HEK293 (cell line): ENCODE measurements at regions not wholly inside any gene's neighbourhood (a gene's known extent, or its start where the extent isn't known, plus 50 kb on each side); places are given as distances from the start of the nearest gene placed in this dataset.

Source experiments
- CTCF ChIA-PET: fragments of 350-600 bp; formaldehyde crosslinking; extraction: SDS; loops from one replicate; lab custom pipeline; 2021; ENCODE audit warnings: antibody characterized with exemption; lab: Yijun Ruan, JAX
- POLR2A ChIA-PET: fragments of 300-600 bp; formaldehyde crosslinking; extraction: SDS; loops from one replicate; lab custom pipeline; 2020; ENCODE audit warnings: antibody characterized with exemption, inconsistent platforms; lab: Yijun Ruan, JAX
- H3K27ac ChIP-seq: fragments of 200-500 bp; sonication (Bioruptor generic); 2 replicates; pipeline ENCODE4 v1.5.1; 2014; ENCODE audit warnings: low read depth, low read length, control low read depth, inconsistent platforms; ENCODE audit errors: extremely low read depth
- H3K36me3 ChIP-seq, 2 experiments: fragments of 200-500 bp in 1 of 2; sonication (Bioruptor generic) in 1 of 2; 1 replicate in 1 of 2; 2 replicates in 1 of 2; pipeline ENCODE4 v1.5.1; 2014 to 2017; ENCODE audit warnings: inconsistent platforms in 2 of 2, low read length in 2 of 2; ENCODE audit not compliant: control insufficient read depth in 2 of 2, insufficient read depth in 1 of 2
- H3K4me1 ChIP-seq: fragments of 200-500 bp; sonication (Bioruptor generic); 2 replicates; pipeline ENCODE4 v1.5.1; 2014; ENCODE audit warnings: mild to moderate bottlenecking, low read length, inconsistent platforms; ENCODE audit not compliant: control insufficient read depth, insufficient read depth
- H3K4me3 ChIP-seq: 2 replicates; pipeline ENCODE4 v1.5.1; 2011; ENCODE audit warnings: low read depth, mild to moderate bottlenecking, control low read depth, low read length, moderate library complexity
- H3K9me3 ChIP-seq: fragments of 200-500 bp; sonication (Bioruptor generic); 2 replicates; pipeline ENCODE4 v1.5.1; 2014; ENCODE audit warnings: low read depth, low read length, inconsistent platforms; ENCODE audit not compliant: control insufficient read depth, insufficient read depth
- GLIS1 ChIP-seq: fragments of 450-650 bp; formaldehyde crosslinking; IDR thresholded peaks from 2 replicates; pipeline ENCODE4 v1.5.1; 2016; ENCODE audit warnings: missing biosample characterization, missing genetic modification characterization
- PBX3 ChIP-seq: sonication (generic); formaldehyde crosslinking; IDR thresholded peaks from 2 replicates; pipeline ENCODE4 v1.8.1; 2022; ENCODE audit warnings: mild to moderate bottlenecking, moderate library complexity, missing genetic modification reagents
- PRDM1 ChIP-seq: fragments of 450-650 bp; formaldehyde crosslinking; IDR thresholded peaks from 2 replicates; pipeline ENCODE4; 2016; ENCODE audit warnings: missing biosample characterization, missing genetic modification characterization
- RBAK ChIP-seq: fragments of 450-650 bp; formaldehyde crosslinking; IDR thresholded peaks from 2 replicates; pipeline ENCODE4 v1.5.1; 2016; ENCODE audit warnings: missing biosample characterization, missing genetic modification characterization
- SCRT1 ChIP-seq: fragments of 450-650 bp; formaldehyde crosslinking; IDR thresholded peaks from 2 replicates; pipeline ENCODE4 v1.5.1; 2016; ENCODE audit warnings: missing biosample characterization, missing genetic modification characterization, borderline replicate concordance
- SETDB1 ChIP-seq: IDR thresholded peaks from one replicate; pipeline ENCODE4 v1.6.1; 2017; ENCODE audit warnings: mild to moderate bottlenecking, low read length, moderate library complexity, mixed read lengths; ENCODE audit not compliant: insufficient read length
- ZEB2 ChIP-seq: fragments of 450-650 bp; formaldehyde crosslinking; IDR thresholded peaks from 2 replicates; pipeline ENCODE4 v1.5.1; 2016; ENCODE audit warnings: missing biosample characterization, missing genetic modification characterization
- ZIC2 ChIP-seq: fragments of 450-650 bp; formaldehyde crosslinking; IDR thresholded peaks from 2 replicates; pipeline ENCODE4 v1.5.1; 2016; ENCODE audit warnings: missing biosample characterization, missing genetic modification characterization
- ZNF140 ChIP-seq: fragments of 450-650 bp; formaldehyde crosslinking; IDR thresholded peaks from 2 replicates; pipeline ENCODE4 v1.5.1; 2016; ENCODE audit warnings: missing biosample characterization, missing genetic modification characterization
- ZNF19 ChIP-seq: fragments of 450-650 bp; formaldehyde crosslinking; IDR thresholded peaks from 2 replicates; pipeline ENCODE4; 2016; ENCODE audit warnings: missing biosample characterization, missing genetic modification characterization, low read depth
- ZNF223 ChIP-seq: fragments of 450-650 bp; formaldehyde crosslinking; IDR thresholded peaks from 2 replicates; pipeline ENCODE4 v1.5.1; 2016; ENCODE audit warnings: missing biosample characterization, missing genetic modification characterization
- ZNF394 ChIP-seq: fragments of 450-650 bp; formaldehyde crosslinking; IDR thresholded peaks from 2 replicates; pipeline ENCODE4 v1.5.1; 2016; ENCODE audit warnings: missing biosample characterization, missing genetic modification characterization, mild to moderate bottlenecking, moderate library complexity, borderline replicate concordance
- ZNF629 ChIP-seq: fragments of 450-650 bp; formaldehyde crosslinking; IDR thresholded peaks from 2 replicates; pipeline ENCODE4 v1.5.1; 2017; ENCODE audit warnings: missing biosample characterization, missing genetic modification characterization
- ZNF645 ChIP-seq: fragments of 450-650 bp; formaldehyde crosslinking; IDR thresholded peaks from 2 replicates; pipeline ENCODE4; 2016; ENCODE audit warnings: missing biosample characterization, missing genetic modification characterization
- TF ChIP-seq, protein P1 (sequence below): fragments of 450-650 bp; formaldehyde crosslinking; IDR thresholded peaks from 2 replicates; pipeline ENCODE4 v1.5.1; 2017; ENCODE audit warnings: missing biosample characterization, missing genetic modification characterization
- TF ChIP-seq, protein P2 (sequence below): fragments of 450-650 bp; formaldehyde crosslinking; IDR thresholded peaks from 2 replicates; pipeline ENCODE4 v1.5.1; 2017; ENCODE audit warnings: missing biosample characterization, missing genetic modification characterization
- TF ChIP-seq, protein P3 (sequence below): fragments of 450-650 bp; formaldehyde crosslinking; IDR thresholded peaks from 2 replicates; pipeline ENCODE4 v1.5.1; 2016; ENCODE audit warnings: missing biosample characterization, missing genetic modification characterization

DNA sequence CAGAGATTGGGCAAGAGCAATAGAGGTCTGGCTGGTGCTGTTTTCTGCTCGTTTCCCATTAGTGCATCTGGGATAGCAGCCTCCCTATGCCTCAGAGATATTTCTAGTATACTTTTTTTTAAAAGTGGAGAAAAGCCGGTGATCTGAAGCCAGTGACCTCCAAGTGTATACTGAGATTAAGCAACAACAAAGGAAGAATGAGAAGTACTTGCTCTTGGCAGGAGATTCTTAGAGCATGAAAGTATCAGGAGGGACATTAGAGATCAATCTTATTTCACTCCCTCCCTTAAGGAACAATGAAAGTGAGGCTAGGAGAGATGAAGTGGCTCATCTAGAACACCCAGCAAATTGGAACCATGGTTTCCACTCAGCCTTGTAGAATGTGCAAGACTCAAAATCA, 423.3 kb downstream of the SOX2 start (continued):
- TF ChIP-seq ZNF645 (tag by site-specific recombination): no peak
- TF ChIP-seq ZEB2: no peak
- no peak for TF ChIP-seq ZNF19

GRCh38 chr3:182136008-182136910, 424.5 kb downstream of the SOX2 start:
- no peak overlapping the region for H3K4me3 ChIP-seq
- H3K9me3 ChIP-seq: no peaks in the 10 kb centered on the region
- no peaks in the 10 kb centered on the region for H3K36me3 ChIP-seq
- H3K4me1 ChIP-seq: no peaks in the 10 kb centered on the region
- POLR2A ChIA-PET: no interaction called here
- TF ChIP-seq GLIS1 (tag by site-specific recombination): peak; percentile 54; the same call in 1 of the 2 replicates
- no peak for TF ChIP-seq ZNF394
- TF ChIP-seq, all 188 proteins: peak for 1
- H3K27ac ChIP-seq: no peak overlapping the region
- CTCF ChIA-PET: no interaction called here

DNA sequence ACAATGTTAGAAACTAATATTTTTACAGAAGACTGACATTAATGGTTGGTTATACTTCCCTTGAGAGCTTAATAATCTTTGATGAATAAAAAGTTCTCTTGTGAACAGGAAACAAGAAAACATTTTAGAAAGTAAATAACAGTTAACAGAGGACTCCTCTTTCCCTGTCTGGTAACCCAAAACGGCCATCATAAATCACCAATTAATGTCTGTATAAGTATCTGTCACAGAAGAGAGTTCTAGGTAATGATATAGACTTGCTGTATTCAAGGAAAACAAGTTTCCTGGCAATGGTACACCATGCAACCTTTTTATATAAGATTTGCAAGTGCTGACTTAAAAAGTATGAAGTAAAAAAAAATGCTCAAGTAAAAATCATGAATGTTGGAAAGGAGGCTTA, 426.7 kb downstream of the SOX2 start:
- Histone ChIP-seq H3K4me1 (no peaks in the 10 kb centered on the region), H3K9me3 (no peaks in the 10 kb centered on the region), H3K4me3 (no peak overlapping the region), H3K36me3 (no peaks in the 10 kb centered on the region), H3K27ac (no peak overlapping the region)
- TF ChIP-seq, protein P1, sequence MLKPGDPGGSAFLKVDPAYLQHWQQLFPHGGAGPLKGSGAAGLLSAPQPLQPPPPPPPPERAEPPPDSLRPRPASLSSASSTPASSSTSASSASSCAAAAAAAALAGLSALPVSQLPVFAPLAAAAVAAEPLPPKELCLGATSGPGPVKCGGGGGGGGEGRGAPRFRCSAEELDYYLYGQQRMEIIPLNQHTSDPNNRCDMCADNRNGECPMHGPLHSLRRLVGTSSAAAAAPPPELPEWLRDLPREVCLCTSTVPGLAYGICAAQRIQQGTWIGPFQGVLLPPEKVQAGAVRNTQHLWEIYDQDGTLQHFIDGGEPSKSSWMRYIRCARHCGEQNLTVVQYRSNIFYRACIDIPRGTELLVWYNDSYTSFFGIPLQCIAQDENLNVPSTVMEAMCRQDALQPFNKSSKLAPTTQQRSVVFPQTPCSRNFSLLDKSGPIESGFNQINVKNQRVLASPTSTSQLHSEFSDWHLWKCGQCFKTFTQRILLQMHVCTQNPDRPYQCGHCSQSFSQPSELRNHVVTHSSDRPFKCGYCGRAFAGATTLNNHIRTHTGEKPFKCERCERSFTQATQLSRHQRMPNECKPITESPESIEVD (tag by site-specific recombination): peak; percentile 41; the same call in 1 of the 2 replicates
- TF ChIP-seq ZNF223: no peak
- CTCF ChIA-PET: no interaction called here
- POLR2A ChIA-PET: no interaction called here

DNA sequence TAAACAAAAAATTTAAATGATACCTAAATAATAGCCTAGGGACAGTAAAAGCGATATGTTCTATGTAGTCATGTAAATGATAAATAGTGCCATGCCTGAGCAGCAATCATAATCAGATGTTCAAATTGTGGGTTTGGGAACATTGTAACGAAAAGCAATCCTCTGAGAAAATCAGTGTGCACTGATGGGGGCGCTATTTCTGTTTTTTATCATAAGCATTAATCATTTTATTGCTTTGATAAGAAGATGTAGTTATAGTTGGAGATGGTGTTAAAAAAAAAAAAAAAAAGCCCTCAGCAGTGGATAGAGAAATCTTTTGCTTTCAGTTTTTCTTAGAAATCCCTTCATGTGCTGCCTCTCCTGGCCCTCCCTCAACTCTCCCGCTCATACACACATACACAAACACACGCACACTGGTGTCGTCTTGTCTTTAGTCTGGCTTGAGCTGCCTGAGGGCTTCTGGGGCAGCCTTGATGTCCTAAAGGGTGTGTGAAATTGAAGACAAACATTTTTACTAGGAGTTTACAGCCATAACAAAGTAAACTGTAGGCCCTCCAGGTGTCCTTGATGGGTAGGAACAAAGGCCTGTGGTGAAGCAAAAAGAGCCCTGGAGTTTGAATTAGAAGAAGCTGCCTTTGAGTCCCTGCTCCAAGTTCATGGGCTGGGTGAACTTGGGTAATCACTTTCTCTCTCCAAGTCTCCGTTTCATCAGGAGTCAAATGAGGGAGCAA, 428.1 kb downstream of the SOX2 start:
- H3K4me3 ChIP-seq: no peak overlapping the region
- POLR2A ChIA-PET: interaction anchor here (0.7 kb wide), 1 partner anchor 25 kb away, joined by 5 read pairs; no protein-coding TSS in a partner anchor
- H3K9me3 ChIP-seq: no peaks in the 10 kb centered on the region
- CTCF ChIA-PET: interaction anchor here (0.6 to 0.7 kb wide), 3 partner anchors 26 to 479 kb away, joined by 3 to 5 read pairs (median 3); no protein-coding TSS in a partner anchor
- no peaks in the 10 kb centered on the region for H3K4me1 ChIP-seq
- H3K27ac ChIP-seq: 0 out of 2 replicates have a peak overlapping the region, but pooled peaks have one; percentile 43
- no peaks in the 10 kb centered on the region for H3K36me3 ChIP-seq
- TF ChIP-seq RBAK (tag by site-specific recombination) (no peak), ZIC2 (tag by site-specific recombination) (peak; percentile 47)

GRCh38 chr3:182142928-182143327, 431.2 kb downstream of the SOX2 start:
- H3K9me3 ChIP-seq: no peaks in the 10 kb centered on the region
- no peak overlapping the region for H3K27ac ChIP-seq
- CTCF ChIA-PET: no interaction called here
- no peaks in the 10 kb centered on the region; the same call in 1 of the 2 replicates for H3K4me1 ChIP-seq
- no peak overlapping the region for H3K4me3 ChIP-seq
- POLR2A ChIA-PET: interaction anchor here (0.6 kb wide), 1 partner anchor 281 kb away, joined by 5 read pairs; no protein-coding TSS in a partner anchor
- no peaks in the 10 kb centered on the region for H3K36me3 ChIP-seq
- TF ChIP-seq, protein P2, sequence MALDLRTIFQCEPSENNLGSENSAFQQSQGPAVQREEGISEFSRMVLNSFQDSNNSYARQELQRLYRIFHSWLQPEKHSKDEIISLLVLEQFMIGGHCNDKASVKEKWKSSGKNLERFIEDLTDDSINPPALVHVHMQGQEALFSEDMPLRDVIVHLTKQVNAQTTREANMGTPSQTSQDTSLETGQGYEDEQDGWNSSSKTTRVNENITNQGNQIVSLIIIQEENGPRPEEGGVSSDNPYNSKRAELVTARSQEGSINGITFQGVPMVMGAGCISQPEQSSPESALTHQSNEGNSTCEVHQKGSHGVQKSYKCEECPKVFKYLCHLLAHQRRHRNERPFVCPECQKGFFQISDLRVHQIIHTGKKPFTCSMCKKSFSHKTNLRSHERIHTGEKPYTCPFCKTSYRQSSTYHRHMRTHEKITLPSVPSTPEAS (tag by site-specific recombination): no peak
- TF ChIP-seq PBX3 (CRISPR knock-in tag) (no peak), ZNF629 (no peak), ZNF140 (tag by site-specific recombination) (no peak), PRDM1 (no peak), SCRT1 (no peak), SETDB1 (no peak)
- TF ChIP-seq, protein P3, sequence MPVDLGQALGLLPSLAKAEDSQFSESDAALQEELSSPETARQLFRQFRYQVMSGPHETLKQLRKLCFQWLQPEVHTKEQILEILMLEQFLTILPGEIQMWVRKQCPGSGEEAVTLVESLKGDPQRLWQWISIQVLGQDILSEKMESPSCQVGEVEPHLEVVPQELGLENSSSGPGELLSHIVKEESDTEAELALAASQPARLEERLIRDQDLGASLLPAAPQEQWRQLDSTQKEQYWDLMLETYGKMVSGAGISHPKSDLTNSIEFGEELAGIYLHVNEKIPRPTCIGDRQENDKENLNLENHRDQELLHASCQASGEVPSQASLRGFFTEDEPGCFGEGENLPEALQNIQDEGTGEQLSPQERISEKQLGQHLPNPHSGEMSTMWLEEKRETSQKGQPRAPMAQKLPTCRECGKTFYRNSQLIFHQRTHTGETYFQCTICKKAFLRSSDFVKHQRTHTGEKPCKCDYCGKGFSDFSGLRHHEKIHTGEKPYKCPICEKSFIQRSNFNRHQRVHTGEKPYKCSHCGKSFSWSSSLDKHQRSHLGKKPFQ (tag by site-specific recombination): no peak
